ENCODE measurements at regions not wholly inside any gene's neighbourhood (a gene's known extent, or its start where the extent isn't known, plus 50 kb on each side); places are given as distances from the start of the nearest gene placed in this dataset.

GRCh38 chrX:10086676-10087075 lies 70.1 kb upstream of the CLCN4 start:
- no peak for DNase-seq

DNA sequence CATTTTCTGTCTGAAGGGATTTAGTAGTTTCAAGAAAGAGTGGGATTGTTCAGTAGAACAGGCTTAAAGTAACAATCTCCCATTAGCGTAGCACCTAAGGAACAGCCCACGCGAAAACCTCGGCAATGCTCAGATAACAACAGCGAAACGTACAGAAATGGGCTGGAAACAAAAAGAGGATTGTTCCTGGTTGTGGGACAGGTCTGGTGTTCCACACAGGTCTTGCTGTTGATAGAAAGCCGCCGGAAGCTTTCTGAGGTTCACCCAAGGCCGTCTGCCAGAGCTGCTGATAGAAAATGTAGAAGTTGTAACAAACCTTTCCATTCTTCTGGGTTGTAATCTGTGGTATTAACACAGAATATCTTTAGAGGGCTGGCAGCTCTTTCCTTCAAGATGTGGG lies 69.4 kb upstream of the CLCN4 start:
- no peak for DNase-seq

DNA sequence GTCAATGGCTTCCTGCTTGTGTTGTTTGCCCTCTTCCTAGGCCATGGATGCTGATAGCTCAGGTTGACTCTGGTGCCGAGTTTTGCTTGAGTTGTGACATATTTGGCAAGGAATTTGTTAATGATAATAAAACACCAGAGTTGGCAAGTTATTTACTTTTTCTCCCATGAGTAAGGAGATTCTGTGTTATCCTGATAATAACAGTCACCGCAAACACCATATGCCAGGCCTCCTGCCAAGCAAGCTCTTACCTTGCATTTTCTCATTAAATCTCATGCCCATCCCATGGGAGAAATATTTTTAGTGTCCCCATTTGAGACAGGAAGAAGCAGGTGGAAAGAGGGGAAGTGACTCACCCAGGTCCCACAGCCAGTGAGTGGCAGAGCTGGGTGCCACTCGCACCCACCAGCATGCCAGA lies 67.4 kb upstream of the CLCN4 start:
- DNase-seq: no peak

- no peak for DNase-seq
These were observed 66.5 kb upstream of the CLCN4 start for GRCh38 chrX:10090319-10090718.

DNA sequence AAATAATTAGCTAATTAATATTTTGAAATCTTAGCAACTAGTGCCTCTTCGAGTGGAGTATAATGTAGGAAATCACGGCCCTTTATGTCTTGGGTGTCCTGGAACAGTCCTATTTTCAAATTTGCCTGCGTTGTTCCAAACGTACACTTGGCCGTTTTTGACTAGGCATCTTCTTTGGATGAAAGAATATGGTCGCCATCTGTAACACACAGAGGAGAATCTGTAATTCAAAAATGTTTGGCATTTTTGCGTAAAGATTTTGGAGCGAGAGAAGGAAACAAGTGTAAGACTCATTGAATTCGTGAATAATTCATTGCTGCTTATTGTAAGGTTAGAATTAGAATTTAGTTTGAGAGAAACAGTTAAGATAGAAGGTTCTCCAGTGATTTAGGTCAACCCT lies 61.5 kb upstream of the CLCN4 start:
- no peak for DNase-seq

- no peak for DNase-seq
These were observed 60.9 kb upstream of the CLCN4 start for GRCh38 chrX:10095698-10096432.

- no peak for DNase-seq
These were observed 58.5 kb upstream of the CLCN4 start for GRCh38 chrX:10098270-10098713.

DNA sequence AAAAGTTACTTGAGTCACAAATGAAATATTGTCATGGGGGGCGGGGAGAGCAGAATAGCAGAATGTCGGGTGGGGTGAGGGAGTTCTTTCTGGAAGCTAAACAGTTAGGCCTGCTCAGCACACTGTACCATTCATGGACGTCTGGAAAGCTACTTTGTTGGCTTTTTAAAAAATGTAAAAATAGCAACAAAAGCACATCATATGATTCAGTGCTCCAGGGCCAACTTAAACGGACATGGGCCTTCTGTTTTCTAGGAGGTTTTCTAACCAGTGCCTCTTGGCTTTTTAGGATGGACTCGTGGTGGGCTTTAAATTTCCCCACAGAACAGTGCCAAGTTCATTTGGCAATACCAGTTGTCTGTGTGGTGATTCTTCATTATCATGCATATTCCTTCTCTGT lies 57.4 kb upstream of the CLCN4 start:
- no peak for DNase-seq

DNA sequence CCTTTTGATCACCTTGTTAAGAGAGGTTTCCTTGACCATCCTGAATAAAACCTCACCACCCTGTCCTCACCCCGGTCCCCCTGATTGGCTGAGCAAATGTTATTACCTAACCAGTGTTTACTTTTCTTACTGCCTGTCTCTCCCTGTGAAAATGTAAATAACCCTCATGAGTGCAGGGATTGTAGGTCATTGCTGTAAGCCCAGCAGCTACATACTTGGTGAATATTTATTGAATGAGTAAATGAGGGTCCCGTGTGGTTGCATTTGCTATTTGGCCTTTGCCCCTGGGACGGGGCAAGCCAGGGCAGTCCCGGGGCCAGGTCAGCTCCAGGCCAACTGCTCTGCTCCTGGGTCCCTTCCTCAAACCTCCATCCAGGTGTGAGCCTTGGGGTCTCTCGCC lies 55.5 kb upstream of the CLCN4 start:
- DNase-seq: no peak

DNA sequence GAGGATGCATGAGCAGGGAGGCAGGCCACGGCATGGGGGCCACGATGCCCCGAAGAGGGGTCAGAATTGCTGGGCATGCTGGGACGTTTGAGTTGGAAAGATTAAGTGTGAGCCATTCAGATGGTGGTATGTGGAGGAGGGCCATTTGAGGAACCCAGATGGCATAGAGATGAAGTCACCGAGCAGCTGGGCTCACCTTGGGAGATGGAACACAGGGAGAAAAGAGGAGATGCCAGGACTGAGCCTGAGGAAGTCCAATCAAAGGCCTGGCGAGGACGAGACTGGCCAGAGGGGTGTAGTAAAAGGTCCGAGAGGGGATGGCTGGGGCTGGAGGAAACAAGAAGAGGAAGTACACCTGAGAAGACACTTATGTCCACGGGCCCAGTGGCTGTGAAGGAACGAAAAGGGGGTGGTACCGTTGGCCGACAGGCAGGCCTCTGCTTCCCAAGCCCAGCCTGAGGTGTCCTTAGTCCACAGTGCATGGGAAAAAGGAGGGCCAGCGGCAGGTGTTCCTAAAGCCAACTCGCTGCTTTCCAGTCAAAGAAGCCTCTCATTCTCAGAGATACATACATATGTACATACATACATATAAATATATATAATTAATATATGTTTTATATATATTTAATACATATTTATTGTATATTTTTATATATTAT lies 54.6 kb upstream of the CLCN4 start:
- no peak for DNase-seq

DNA sequence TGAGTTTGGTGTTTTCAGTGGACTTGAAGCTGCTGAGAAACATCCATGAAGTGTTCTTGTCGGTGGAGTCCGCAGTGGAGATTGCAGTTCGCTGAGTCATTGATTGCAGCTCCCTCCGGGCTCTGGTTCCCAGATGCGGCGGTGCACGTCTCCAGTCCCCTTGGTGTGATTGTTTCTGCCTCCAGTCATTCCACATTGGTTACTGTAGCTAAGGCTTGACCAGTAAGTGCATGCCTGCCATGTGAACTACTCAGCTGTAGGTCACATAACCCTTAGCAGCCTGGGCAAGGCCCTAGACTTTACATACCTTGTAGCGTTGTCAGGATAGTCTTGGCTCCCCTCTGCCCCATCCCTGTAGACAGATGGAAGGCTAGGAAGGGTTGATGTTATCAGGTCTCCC lies 53.8 kb upstream of the CLCN4 start:
- DNase-seq: no peak

DNA sequence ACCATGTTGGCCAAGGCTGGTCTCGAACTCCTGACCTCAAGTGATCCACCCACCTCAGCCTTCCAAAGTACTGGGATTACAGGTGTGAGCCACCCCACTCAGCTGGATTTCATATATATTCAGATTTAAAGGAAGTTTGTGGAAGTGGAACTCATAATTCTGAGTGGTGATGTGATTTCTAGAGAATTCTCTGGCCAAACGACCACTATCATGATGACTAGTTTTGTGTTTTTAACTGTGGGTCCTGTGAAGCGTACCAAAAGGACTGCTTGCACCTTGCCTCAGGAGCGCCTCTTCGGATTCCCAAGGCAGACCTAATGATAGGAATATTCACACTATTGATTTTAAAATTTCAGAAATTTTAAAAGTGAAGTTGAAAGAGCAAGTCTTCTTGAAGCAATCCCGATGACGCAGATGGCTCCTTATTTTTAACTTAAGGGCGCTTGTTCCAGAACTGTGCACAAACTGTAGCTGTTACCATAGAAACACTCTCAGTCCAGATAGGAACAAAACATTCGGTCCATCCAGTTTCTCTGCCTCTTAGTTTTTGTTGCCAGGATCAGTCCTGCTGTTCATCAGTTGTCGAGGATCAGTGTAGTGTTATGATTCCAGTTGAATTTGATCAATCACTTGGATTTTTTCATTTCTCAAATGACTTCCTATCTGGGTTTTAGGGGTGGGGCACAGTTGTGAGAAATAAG lies 51.7 kb upstream of the CLCN4 start:
- DNase-seq: no peak

DNA sequence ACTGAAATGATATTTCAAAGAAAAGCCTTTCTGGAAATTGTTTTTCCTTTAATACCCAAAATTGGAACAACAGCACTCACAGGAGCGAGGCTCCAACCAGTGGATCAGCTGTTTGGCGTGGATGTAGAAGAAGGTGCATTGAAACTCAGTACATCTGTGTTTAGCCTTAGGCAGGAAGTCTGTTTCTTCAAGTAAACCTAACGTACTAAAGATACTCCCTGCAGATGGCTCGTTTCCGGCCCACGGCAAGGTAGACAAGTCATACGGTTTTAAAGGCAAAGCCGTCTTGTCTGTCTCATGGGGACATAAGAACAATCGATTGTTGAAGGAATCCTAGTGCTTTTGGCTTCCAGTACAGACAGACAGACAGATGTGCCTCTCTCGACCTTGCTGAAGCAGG lies 50.0 kb upstream of the CLCN4 start:
- DNase-seq: no peak
